HEK293T (cell line): ENCODE measurements at regions not wholly inside any gene's neighbourhood (a gene's known extent, or its start where the extent isn't known, plus 50 kb on each side); places are given as distances from the start of the nearest gene placed in this dataset.

ENCODE experiments used
- ARNT ChIP-seq: fragments of 450-650 bp; IDR thresholded peaks from 2 replicates; pipeline ENCODE4 v1.6.1; 2017; ENCODE audit warnings: mild to moderate bottlenecking
- BHLHE40 ChIP-seq: fragments of 450-650 bp; IDR thresholded peaks from 2 replicates; pipeline ENCODE4 v1.6.1; 2016; ENCODE audit warnings: mild to moderate bottlenecking, moderate library complexity, borderline replicate concordance
- CTBP1 ChIP-seq: fragments of 450-650 bp; IDR thresholded peaks from 2 replicates; pipeline ENCODE4 v1.6.1; 2016; ENCODE audit warnings: borderline replicate concordance
- ELF4 ChIP-seq: fragments of 450-650 bp; IDR thresholded peaks from 2 replicates; pipeline ENCODE4 v1.6.1; 2017; ENCODE audit warnings: antibody characterized with exemption
- FOXA1 ChIP-seq: fragments of 450-650 bp; IDR thresholded peaks from 2 replicates; pipeline ENCODE4 v1.6.1; 2016; ENCODE audit warnings: mild to moderate bottlenecking
- FOXK2 ChIP-seq: fragments of 450-650 bp; IDR thresholded peaks from 2 replicates; pipeline ENCODE4 v1.6.1; 2016; ENCODE audit warnings: mild to moderate bottlenecking
- FOXM1 ChIP-seq: fragments of 450-650 bp; IDR thresholded peaks from 2 replicates; pipeline ENCODE4 v1.6.1; 2017; ENCODE audit warnings: mild to moderate bottlenecking, borderline replicate concordance
- HDGF ChIP-seq: fragments of 450-650 bp; IDR thresholded peaks from 2 replicates; pipeline ENCODE4 v1.6.1; 2017; ENCODE audit warnings: antibody characterized with exemption, borderline replicate concordance
- SUZ12 ChIP-seq: fragments of 450-650 bp; IDR thresholded peaks from 2 replicates; pipeline ENCODE4 v1.6.1; 2016; ENCODE audit warnings: mild to moderate bottlenecking

GRCh38 chr2:56539618-56540017, 355.8 kb downstream of the CCDC85A start:
- TF ChIP-seq FOXM1 (no peak), ARNT (no peak), SUZ12 (no peak), FOXK2 (no peak), FOXA1 (no peak), CTBP1 (no peak), HDGF (no peak), BHLHE40 (no peak), ELF4 (no peak)
